NT2/D1 (cell line): ENCODE measurements at regions not wholly inside any gene's neighbourhood (a gene's known extent, or its start where the extent isn't known, plus 50 kb on each side); places are given as distances from the start of the nearest gene placed in this dataset.

Experiments used
- DNase-seq: peaks from one replicate; pipeline ENCODE4 v3.0.0-alpha.2; 2011; ENCODE audit warnings: low read depth, low spot score
- H3K27me3 ChIP-seq: 2 replicates; pipeline ENCODE4 v1.6.0; 2011; ENCODE audit warnings: mild to moderate bottlenecking; ENCODE audit not compliant: insufficient read length, insufficient read depth
- H3K36me3 ChIP-seq: 2 replicates; pipeline ENCODE4 v1.6.1; 2011; ENCODE audit warnings: mild to moderate bottlenecking, low read length, mixed read lengths; ENCODE audit not compliant: insufficient read depth, insufficient read length
- H3K4me1 ChIP-seq: 2 replicates; pipeline ENCODE4 v1.5.1; 2011; ENCODE audit not compliant: insufficient read depth, insufficient read length
- H3K4me3 ChIP-seq: 2 replicates; pipeline ENCODE4 v1.5.1; 2011; ENCODE audit warnings: low read depth; ENCODE audit not compliant: insufficient read length
- H3K9ac ChIP-seq: 2 replicates; pipeline ENCODE4 v1.6.0; 2011; ENCODE audit warnings: low read depth; ENCODE audit not compliant: insufficient read length
- H3K9me3 ChIP-seq: 2 replicates; pipeline ENCODE4 v1.5.1; 2011; ENCODE audit warnings: mild to moderate bottlenecking, low read length; ENCODE audit not compliant: insufficient read depth
- SUZ12 ChIP-seq: IDR thresholded peaks from 2 replicates; pipeline ENCODE4 v1.6.1; 2011; ENCODE audit not compliant: insufficient read length, insufficient read depth; ENCODE audit errors: extremely low read depth
- YY1 ChIP-seq: IDR thresholded peaks from 2 replicates; pipeline ENCODE4 v1.6.1; 2011; ENCODE audit not compliant: insufficient read length, insufficient read depth
- ZNF274 ChIP-seq: IDR thresholded peaks from 2 replicates; pipeline ENCODE4 v1.6.1; 2011; ENCODE audit warnings: mild to moderate bottlenecking, low read depth, low read length

- Histone ChIP-seq H3K36me3 (no peaks in the 10 kb centered on the region), H3K4me3 (no peak overlapping the region)
These were observed 339.0 kb downstream of the ENC1 start for GRCh38 chr5:74301576-74301975.

GRCh38 chr5:74300808-74301389 is 339.6 kb downstream of the ENC1 start:
- Histone ChIP-seq H3K9ac (no peak overlapping the region), H3K4me1 (no peaks in the 10 kb centered on the region), H3K9me3 (no peaks in the 10 kb centered on the region), H3K36me3 (no peaks in the 10 kb centered on the region), H3K4me3 (no peak overlapping the region), H3K27me3 (no peaks in the 10 kb centered on the region)
- DNase-seq, result no peak
- TF ChIP-seq ZNF274 (no peak), SUZ12 (no peak), YY1 (no peak)

More at GRCh38 chr5:74301576-74301975, 339.0 kb downstream of the ENC1 start:
- no peak for DNase-seq
- TF ChIP-seq ZNF274 (no peak), SUZ12 (no peak), YY1 (no peak)
- H3K9me3 ChIP-seq, result no peaks in the 10 kb centered on the region
- no peaks in the 10 kb centered on the region for H3K4me1 ChIP-seq
- no peaks in the 10 kb centered on the region for H3K27me3 ChIP-seq
- no peak overlapping the region for H3K9ac ChIP-seq

- H3K27me3 ChIP-seq, result no peaks in the 10 kb centered on the region
- no peaks in the 10 kb centered on the region for H3K36me3 ChIP-seq
- no peaks in the 10 kb centered on the region for H3K9me3 ChIP-seq
- no peak for TF ChIP-seq ZNF274
- TF ChIP-seq SUZ12, result no peak
- TF ChIP-seq YY1, result no peak
- no peak for DNase-seq
- no peak overlapping the region for H3K4me3 ChIP-seq
- H3K4me1 ChIP-seq, result no peaks in the 10 kb centered on the region
- H3K9ac ChIP-seq, result no peak overlapping the region
These were observed 340.7 kb downstream of the ENC1 start for GRCh38 chr5:74299833-74300232.

GRCh38 chr5:74296685-74297408 is 343.7 kb downstream of the ENC1 start:
- no peaks in the 10 kb centered on the region for H3K4me1 ChIP-seq

GRCh38 chr5:74295676-74296075 is 344.9 kb downstream of the ENC1 start:
- Histone ChIP-seq H3K4me3 (no peak overlapping the region), H3K9ac (no peak overlapping the region), H3K27me3 (no peaks in the 10 kb centered on the region), H3K36me3 (no peaks in the 10 kb centered on the region), H3K9me3 (no peaks in the 10 kb centered on the region), H3K4me1 (no peaks in the 10 kb centered on the region)
- TF ChIP-seq ZNF274, result no peak
- no peak for TF ChIP-seq SUZ12
- TF ChIP-seq YY1, result no peak
- DNase-seq, result no peak

More at GRCh38 chr5:74296685-74297408, 343.7 kb downstream of the ENC1 start:
- no peak for TF ChIP-seq SUZ12
- no peak for TF ChIP-seq ZNF274
- no peak for TF ChIP-seq YY1
- H3K4me3 ChIP-seq, result no peak overlapping the region
- no peaks in the 10 kb centered on the region for H3K36me3 ChIP-seq
- H3K27me3 ChIP-seq, result no peaks in the 10 kb centered on the region
- no peak overlapping the region for H3K9ac ChIP-seq
- no peaks in the 10 kb centered on the region for H3K9me3 ChIP-seq
- DNase-seq, result no peak

- TF ChIP-seq ZNF274, result no peak
- TF ChIP-seq YY1, result no peak
- TF ChIP-seq SUZ12, result no peak
- Histone ChIP-seq H3K36me3 (no peaks in the 10 kb centered on the region), H3K4me3 (no peak overlapping the region), H3K9me3 (no peaks in the 10 kb centered on the region), H3K9ac (no peak overlapping the region), H3K4me1 (no peaks in the 10 kb centered on the region), H3K27me3 (no peaks in the 10 kb centered on the region)
- no peak for DNase-seq
These were observed 345.4 kb downstream of the ENC1 start for GRCh38 chr5:74295141-74295540.

- Histone ChIP-seq H3K4me1 (no peaks in the 10 kb centered on the region), H3K36me3 (no peaks in the 10 kb centered on the region), H3K9ac (no peak overlapping the region), H3K27me3 (no peaks in the 10 kb centered on the region), H3K9me3 (no peaks in the 10 kb centered on the region), H3K4me3 (no peak overlapping the region)
- DNase-seq, result no peak
- TF ChIP-seq YY1, result no peak
- TF ChIP-seq SUZ12, result no peak
- TF ChIP-seq ZNF274, result no peak
These were observed 346.3 kb downstream of the ENC1 start for GRCh38 chr5:74294231-74294705.
